Endometrium (tissue), 2 donors: ENCODE measurements at regions not wholly inside any gene's neighbourhood (a gene's known extent, or its start where the extent isn't known, plus 50 kb on each side); places are given as distances from the start of the nearest gene placed in this dataset.
"Not testable (repeated sequence)": the region's sequence is repeated elsewhere in the genome, so short reads cannot be mapped to it uniquely, and the experiment has no call there.

Experiments used
- FAIRE-seq: peaks from 2 replicates; lab custom pipeline; 2012; peaks lifted over from hg19 to GRCh38; lab: Jason Lieb, UNC
- donor health status: control.
- donor health status: control.

GRCh38 chr20:56724241-56724757 is 95.2 kb downstream of the TFAP2C start:
- no peak for FAIRE-seq

GRCh38 chr20:56730003-56730402 is 100.9 kb downstream of the TFAP2C start:
- no peak for FAIRE-seq

GRCh38 chr20:56730996-56731395 is 101.9 kb downstream of the TFAP2C start:
- FAIRE-seq: no peak

- no peak for FAIRE-seq
Observed at GRCh38 chr20:56731476-56731875, 102.4 kb downstream of the TFAP2C start.

- no peak for FAIRE-seq
Observed at GRCh38 chr20:56733967-56734366, 104.9 kb downstream of the TFAP2C start.

GRCh38 chr20:56735084-56735642 is 106.1 kb downstream of the TFAP2C start:
- FAIRE-seq: no peak

- no peak for FAIRE-seq
Observed at GRCh38 chr20:56736285-56736857, 107.3 kb downstream of the TFAP2C start.

- FAIRE-seq: not testable (repeated sequence)
Observed at GRCh38 chr20:56744325-56744821, 115.3 kb downstream of the TFAP2C start.

- FAIRE-seq: no peak
Observed at GRCh38 chr20:56748476-56749377, 119.6 kb downstream of the TFAP2C start.

- FAIRE-seq: no peak
Observed at GRCh38 chr20:56750430-56750829, 121.3 kb downstream of the TFAP2C start.

- FAIRE-seq: no peak
Observed at GRCh38 chr20:56752274-56752673, 123.2 kb downstream of the TFAP2C start.

- FAIRE-seq: no peak
Observed at GRCh38 chr20:56755201-56755600, 126.1 kb downstream of the TFAP2C start.

- not testable (repeated sequence) for FAIRE-seq
Observed at GRCh38 chr20:56756658-56757057, 127.6 kb downstream of the TFAP2C start.

- FAIRE-seq: no peak
Observed at GRCh38 chr20:56758706-56759105, 129.6 kb downstream of the TFAP2C start.

GRCh38 chr20:56759741-56760278 is 130.7 kb downstream of the TFAP2C start:
- FAIRE-seq: no peak

GRCh38 chr20:56760610-56761009 is 131.5 kb downstream of the TFAP2C start:
- FAIRE-seq: no peak

- no peak for FAIRE-seq
Observed at GRCh38 chr20:56761393-56761792, 132.3 kb downstream of the TFAP2C start.

- no peak for FAIRE-seq
Observed at GRCh38 chr20:56762401-56762800, 133.3 kb downstream of the TFAP2C start.

GRCh38 chr20:56762829-56763228 is 133.7 kb downstream of the TFAP2C start:
- FAIRE-seq: no peak

- no peak for FAIRE-seq
Observed at GRCh38 chr20:56764671-56765070, 135.6 kb downstream of the TFAP2C start.

- no peak for FAIRE-seq
Observed at GRCh38 chr20:56765172-56766073, 136.3 kb downstream of the TFAP2C start.
